ENCODE measurements at regions not wholly inside any gene's neighbourhood (a gene's known extent, or its start where the extent isn't known, plus 50 kb on each side); places are given as distances from the start of the nearest gene placed in this dataset.

DNA sequence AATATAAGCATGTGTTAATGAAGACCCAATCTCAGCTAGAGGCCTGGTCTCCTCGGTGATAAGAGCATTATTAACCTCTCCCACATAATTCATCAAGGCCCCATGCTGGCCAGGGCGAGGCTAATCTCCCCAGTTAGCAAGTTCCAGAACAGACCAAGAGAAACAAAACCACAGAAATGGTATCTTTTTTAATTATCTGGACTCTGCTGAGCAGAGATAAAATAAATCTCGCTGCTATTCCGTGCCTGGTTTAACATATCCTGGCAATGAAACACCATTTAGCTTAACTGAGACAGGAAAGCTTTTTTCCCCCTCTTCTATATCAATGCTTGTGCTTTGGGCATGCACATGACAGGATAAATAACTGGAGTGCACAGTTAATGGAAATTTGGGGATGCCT lies 72.5 kb upstream of the ARHGEF3 start:
- no peaks in the 10 kb centered on the region for H3K27me3 ChIP-seq
- ATAC-seq: no peak
- no peaks in the 10 kb centered on the region for H3K36me3 ChIP-seq
- no peak for DNase-seq
- no peak overlapping the region for H3K27ac ChIP-seq
- H3K4me3 ChIP-seq: no peak overlapping the region
- 63% methylated on average over 4 of the region's 4 CpGs for WGBS, 2 donors
- intact Hi-C loops (cut with DNase I): no loop called here
- FAIRE-seq: no peak
- peaks cover 0 to 5% (median 0%) of the 10 kb centered on the region in 3 donors for H3K4me1 ChIP-seq
- TF ChIP-seq, protein P1, sequence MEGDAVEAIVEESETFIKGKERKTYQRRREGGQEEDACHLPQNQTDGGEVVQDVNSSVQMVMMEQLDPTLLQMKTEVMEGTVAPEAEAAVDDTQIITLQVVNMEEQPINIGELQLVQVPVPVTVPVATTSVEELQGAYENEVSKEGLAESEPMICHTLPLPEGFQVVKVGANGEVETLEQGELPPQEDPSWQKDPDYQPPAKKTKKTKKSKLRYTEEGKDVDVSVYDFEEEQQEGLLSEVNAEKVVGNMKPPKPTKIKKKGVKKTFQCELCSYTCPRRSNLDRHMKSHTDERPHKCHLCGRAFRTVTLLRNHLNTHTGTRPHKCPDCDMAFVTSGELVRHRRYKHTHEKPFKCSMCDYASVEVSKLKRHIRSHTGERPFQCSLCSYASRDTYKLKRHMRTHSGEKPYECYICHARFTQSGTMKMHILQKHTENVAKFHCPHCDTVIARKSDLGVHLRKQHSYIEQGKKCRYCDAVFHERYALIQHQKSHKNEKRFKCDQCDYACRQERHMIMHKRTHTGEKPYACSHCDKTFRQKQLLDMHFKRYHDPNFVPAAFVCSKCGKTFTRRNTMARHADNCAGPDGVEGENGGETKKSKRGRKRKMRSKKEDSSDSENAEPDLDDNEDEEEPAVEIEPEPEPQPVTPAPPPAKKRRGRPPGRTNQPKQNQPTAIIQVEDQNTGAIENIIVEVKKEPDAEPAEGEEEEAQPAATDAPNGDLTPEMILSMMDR (IDR thresholded peaks at IDR 0.05): no peak
- no peaks in the 10 kb centered on the region for H3K9me3 ChIP-seq

DNA sequence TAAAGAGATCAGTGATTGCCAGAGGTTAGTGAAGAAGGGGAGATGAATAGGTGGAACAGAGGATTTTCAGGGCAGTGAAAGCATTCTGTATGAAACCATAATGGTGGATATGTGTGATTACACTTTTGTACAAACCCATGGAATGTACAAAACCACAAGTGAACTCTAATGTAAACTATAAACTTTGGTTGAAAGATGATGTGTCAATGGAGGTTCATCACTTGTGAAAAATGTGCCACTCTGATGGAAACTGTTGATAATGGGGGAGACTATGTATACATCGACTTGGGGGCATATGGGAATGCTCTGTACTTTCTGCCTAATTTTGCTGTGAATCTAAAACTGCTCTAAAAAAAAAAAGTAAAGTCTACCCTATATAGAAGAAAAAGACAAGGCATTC lies 68.7 kb upstream of the ARHGEF3 start:
- no peaks in the 10 kb centered on the region for H3K27me3 ChIP-seq
- no peak for ATAC-seq
- WGBS, 2 donors: 90 to 91% methylated on average over 1 of the region's 1 CpG
- TF ChIP-seq, protein P1 (IDR thresholded peaks at IDR 0.05): no peak
- intact Hi-C loops (cut with DNase I): no loop called here
- no peaks in the 10 kb centered on the region for H3K9me3 ChIP-seq
- no peaks in the 10 kb centered on the region for H3K36me3 ChIP-seq
- no peak overlapping the region for H3K4me3 ChIP-seq
- no peak for FAIRE-seq
- H3K4me1 ChIP-seq: peaks cover 0 to 6% (median 3%) of the 10 kb centered on the region in 3 donors
- no peak for DNase-seq
- H3K27ac ChIP-seq: no peak overlapping the region

DNA sequence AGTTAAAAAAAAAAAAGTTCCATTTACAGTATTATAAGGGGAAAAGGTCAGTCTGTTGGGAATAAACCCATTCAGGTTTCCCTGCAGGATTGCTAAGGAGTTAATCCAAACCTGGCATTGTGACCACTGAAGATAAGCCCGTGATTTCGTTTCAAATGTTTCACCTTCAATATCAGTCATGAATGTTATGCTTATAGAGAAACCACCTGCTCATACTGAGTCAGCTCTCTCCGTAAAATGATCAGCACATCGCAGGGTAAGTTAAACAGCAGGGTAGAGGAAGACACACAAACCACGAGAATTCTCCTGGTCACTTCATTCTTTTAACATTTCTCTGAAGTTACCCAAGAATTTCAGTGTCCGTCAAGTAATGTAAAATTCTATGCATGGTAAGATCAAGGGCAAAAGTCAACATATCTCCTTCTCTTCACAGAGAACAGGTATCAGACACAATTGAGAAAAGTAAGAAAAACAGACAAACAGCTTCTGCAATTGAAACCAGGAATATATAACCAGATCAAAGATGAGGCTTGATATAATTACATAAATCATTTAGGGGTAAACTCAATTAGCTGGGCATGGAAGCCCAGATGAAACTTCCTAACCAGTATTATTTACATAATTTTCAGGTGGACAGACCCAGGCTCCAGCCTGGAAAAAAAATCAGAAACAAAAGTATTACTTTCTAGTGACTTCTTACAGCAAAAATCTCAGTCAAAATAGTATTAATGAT lies 67.6 kb upstream of the ARHGEF3 start:
- TF ChIP-seq, protein P1 (IDR thresholded peaks at IDR 0.05): no peak
- DNase-seq (no peak), ATAC-seq (peak in 3 of 4 donors; percentile 29 to 48 (median 45)), FAIRE-seq (no peak)
- WGBS, 2 donors: 26 to 29% methylated on average over 6 of the region's 6 CpGs
- H3K36me3 ChIP-seq: no peaks in the 10 kb centered on the region
- intact Hi-C loops (cut with DNase I): no loop called here
- H3K4me1 ChIP-seq: peaks cover 0 to 6% (median 3%) of the 10 kb centered on the region in 3 donors
- H3K4me3 ChIP-seq: no peak overlapping the region
- H3K9me3 ChIP-seq: no peaks in the 10 kb centered on the region
- no peaks in the 10 kb centered on the region for H3K27me3 ChIP-seq
- H3K27ac ChIP-seq: no peak overlapping the region

DNA sequence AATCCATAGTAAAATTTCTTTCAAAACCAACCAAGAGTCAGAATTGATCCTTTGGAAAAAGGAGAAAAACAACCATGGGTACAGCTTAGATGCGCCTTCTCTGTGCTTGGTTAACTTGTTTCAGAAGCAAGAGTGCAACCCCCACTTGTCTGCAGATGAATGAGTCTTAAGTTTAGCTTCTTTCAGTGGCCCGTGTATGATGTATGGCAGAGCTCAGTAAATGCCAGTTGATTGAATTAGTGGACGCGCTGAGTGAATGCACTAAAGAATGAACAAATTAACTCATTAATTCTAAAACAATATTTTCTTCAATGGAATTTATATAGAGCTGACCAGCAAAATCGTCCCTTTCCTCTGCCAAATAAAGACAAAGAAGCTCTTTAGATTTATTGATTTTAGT lies 67.0 kb upstream of the ARHGEF3 start:
- H3K4me3 ChIP-seq: no peak overlapping the region
- DNase-seq (no peak), FAIRE-seq (no peak), ATAC-seq (no peak)
- H3K9me3 ChIP-seq: no peaks in the 10 kb centered on the region
- intact Hi-C loops (cut with DNase I): no loop called here
- H3K36me3 ChIP-seq: no peaks in the 10 kb centered on the region
- 64 to 68% methylated on average over 5 of the region's 5 CpGs for WGBS, 2 donors
- TF ChIP-seq, protein P1 (IDR thresholded peaks at IDR 0.05): no peak
- no peak overlapping the region for H3K27ac ChIP-seq
- H3K4me1 ChIP-seq: peaks cover 0 to 6% (median 3%) of the 10 kb centered on the region in 3 donors
- H3K27me3 ChIP-seq: no peaks in the 10 kb centered on the region

DNA sequence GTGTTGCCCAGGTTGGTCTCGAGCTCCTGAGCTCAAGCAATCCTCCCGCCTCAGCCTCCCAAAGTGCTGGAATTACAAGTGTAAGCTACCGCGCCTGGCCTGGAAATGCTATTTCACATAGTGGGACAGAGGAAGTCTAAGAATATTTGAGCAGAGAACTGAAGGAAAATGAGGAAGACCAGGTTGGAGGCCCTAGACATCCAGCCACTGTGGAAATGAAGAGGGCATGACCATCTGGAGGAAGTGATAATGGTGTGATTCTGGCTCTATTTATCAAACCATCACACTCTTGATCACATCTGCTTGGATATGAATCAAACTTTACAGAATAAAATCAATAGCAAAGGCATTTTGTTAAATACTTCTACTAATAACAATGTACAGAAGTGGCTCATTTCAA lies 65.9 kb upstream of the ARHGEF3 start:
- no peaks in the 10 kb centered on the region for H3K27me3 ChIP-seq
- H3K27ac ChIP-seq: no peak overlapping the region
- TF ChIP-seq, protein P1 (IDR thresholded peaks at IDR 0.05): no peak
- H3K9me3 ChIP-seq: no peaks in the 10 kb centered on the region
- no peak overlapping the region for H3K4me3 ChIP-seq
- no peaks in the 10 kb centered on the region for H3K36me3 ChIP-seq
- ATAC-seq: no peak
- H3K4me1 ChIP-seq: peaks cover 0 to 6% (median 3%) of the 10 kb centered on the region in 3 donors
- FAIRE-seq: no peak
- DNase-seq: no peak
- 93 to 95% methylated on average over 4 of the region's 4 CpGs for WGBS, 2 donors
- intact Hi-C loops (cut with DNase I): no loop called here
